ENCODE measurements at regions not wholly inside any gene's neighbourhood (a gene's known extent, or its start where the extent isn't known, plus 50 kb on each side); places are given as distances from the start of the nearest gene placed in this dataset.
A peak's percentile ranks its signal among the peaks of the same experiment; 100 is the strongest.

DNA sequence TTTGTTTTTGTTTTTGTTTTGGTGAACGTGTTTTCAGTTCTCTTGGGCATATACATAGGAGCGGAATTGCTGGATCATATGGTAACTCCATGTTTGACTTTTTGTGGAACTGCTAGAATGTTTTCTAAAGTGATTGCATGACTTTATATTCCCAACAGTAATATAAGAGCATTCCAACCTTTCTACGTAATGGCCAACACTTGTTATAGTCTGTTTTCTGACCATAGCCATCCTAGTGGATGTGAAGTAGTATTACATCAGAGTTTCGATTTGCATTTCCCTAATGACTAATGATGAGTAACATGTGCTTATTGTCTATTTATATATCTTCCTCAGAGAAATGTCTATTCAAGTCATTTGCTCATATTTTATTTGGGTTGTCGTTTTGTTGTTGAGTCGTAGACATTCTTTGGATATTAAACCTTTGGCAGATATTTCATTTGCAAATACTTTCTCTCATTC is 268.7 kb downstream of the AEBP2 start:
- CTCF ChIA-PET, result no interaction called here
- no peak for DNase-seq (ENCODE audit: low read depth, low spot score)
- TF ChIP-seq CTCF (IDR thresholded peaks at IDR 0.05; ENCODE audit: insufficient read depth, low read length, missing control alignments), result no peak
- H3K4me3 ChIP-seq (ENCODE audit: low read depth, low read length), result no peak overlapping the region
- POLR2A ChIA-PET, result no interaction called here

GRCh38 chr12:19709889-19710288 is 270.6 kb downstream of the AEBP2 start:
- no peak for DNase-seq (ENCODE audit: low read depth, low spot score)
- POLR2A ChIA-PET, result no interaction called here
- no peak overlapping the region for H3K4me3 ChIP-seq (ENCODE audit: low read depth, low read length)
- CTCF ChIA-PET, result interaction anchor here (1.4 kb wide), 1 partner anchor 18 kb away, joined by 3 read pairs; no protein-coding TSS in a partner anchor
- no peak for TF ChIP-seq CTCF (IDR thresholded peaks at IDR 0.05; ENCODE audit: insufficient read depth, low read length, missing control alignments)

- DNase-seq (ENCODE audit: low read depth, low spot score), result peak; percentile 47
- ChIA-PET CTCF (interaction anchor here (0.6 to 1.5 kb wide), 4 partner anchors 9 to 890 kb away, joined by 3 read pairs; no protein-coding TSS in a partner anchor), POLR2A (interaction anchor here (0.5 kb wide), 1 partner anchor 740 kb away, joined by 3 read pairs; no protein-coding TSS in a partner anchor)
- no peak overlapping the region for H3K4me3 ChIP-seq (ENCODE audit: low read depth, low read length)
- no peak for TF ChIP-seq CTCF (IDR thresholded peaks at IDR 0.05; ENCODE audit: insufficient read depth, low read length, missing control alignments)
These were observed 271.8 kb downstream of the AEBP2 start for GRCh38 chr12:19710811-19711793.

DNA sequence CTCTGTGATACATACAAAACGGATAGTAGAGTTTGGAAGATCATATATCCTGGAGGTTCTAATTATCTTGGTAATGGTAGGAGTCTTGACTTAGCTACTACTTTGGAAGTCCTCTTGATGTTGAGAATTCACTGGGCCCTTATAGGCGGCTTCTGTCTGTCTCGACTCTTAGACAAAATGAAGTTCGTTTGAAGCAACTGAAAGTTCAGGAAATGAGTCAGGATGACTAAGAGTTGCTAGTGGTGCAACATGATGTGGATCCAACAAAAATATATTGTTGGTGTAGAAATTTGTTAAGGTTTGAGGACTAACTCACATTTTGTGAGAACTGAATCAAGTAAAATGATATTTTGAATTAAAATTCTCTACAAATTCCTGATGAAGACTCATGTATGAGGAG is 272.7 kb downstream of the AEBP2 start:
- DNase-seq (ENCODE audit: low read depth, low spot score), result peak; percentile 67
- TF ChIP-seq CTCF (IDR thresholded peaks at IDR 0.05; ENCODE audit: insufficient read depth, low read length, missing control alignments), result no peak
- CTCF ChIA-PET, result interaction anchor here (1.2 kb wide), 1 partner anchor 17 kb away, joined by 3 read pairs; no protein-coding TSS in a partner anchor
- POLR2A ChIA-PET, result no interaction called here
- H3K4me3 ChIP-seq (ENCODE audit: low read depth, low read length), result no peak overlapping the region

- no peak overlapping the region for H3K4me3 ChIP-seq (ENCODE audit: low read depth, low read length)
- ChIA-PET CTCF (interaction anchor here (1.9 kb wide), 1 partner anchor 20 kb away, joined by 7 read pairs; no protein-coding TSS in a partner anchor), POLR2A (no interaction called here)
- TF ChIP-seq CTCF (IDR thresholded peaks at IDR 0.05; ENCODE audit: insufficient read depth, low read length, missing control alignments), result no peak
- no peak for DNase-seq (ENCODE audit: low read depth, low spot score)
These were observed 279.1 kb downstream of the AEBP2 start for GRCh38 chr12:19718401-19718800.

GRCh38 chr12:19719672-19720071 is 280.4 kb downstream of the AEBP2 start:
- no peak overlapping the region for H3K4me3 ChIP-seq (ENCODE audit: low read depth, low read length)
- CTCF ChIA-PET, result interaction anchor here (1.2 kb wide), 1 partner anchor 9 kb away, joined by 3 read pairs; no protein-coding TSS in a partner anchor
- DNase-seq (ENCODE audit: low read depth, low spot score), result no peak
- POLR2A ChIA-PET, result no interaction called here
- TF ChIP-seq CTCF (IDR thresholded peaks at IDR 0.05; ENCODE audit: insufficient read depth, low read length, missing control alignments), result no peak
